NOMO-1 treated with dmso at 0.1 percent for 144 hours (cell line): ENCODE measurements at regions not wholly inside any gene's neighbourhood (a gene's known extent, or its start where the extent isn't known, plus 50 kb on each side); places are given as distances from the start of the nearest gene placed in this dataset.

Source experiments
- DNase-seq: peaks from one replicate; lab custom pipeline; 2025; ENCODE audit not compliant: unreplicated experiment; lab: John Stamatoyannopoulos, UW

GRCh38 chr10:130230036-130230435 is 93.8 kb downstream of the GLRX3 start:
- no peak for DNase-seq

DNA sequence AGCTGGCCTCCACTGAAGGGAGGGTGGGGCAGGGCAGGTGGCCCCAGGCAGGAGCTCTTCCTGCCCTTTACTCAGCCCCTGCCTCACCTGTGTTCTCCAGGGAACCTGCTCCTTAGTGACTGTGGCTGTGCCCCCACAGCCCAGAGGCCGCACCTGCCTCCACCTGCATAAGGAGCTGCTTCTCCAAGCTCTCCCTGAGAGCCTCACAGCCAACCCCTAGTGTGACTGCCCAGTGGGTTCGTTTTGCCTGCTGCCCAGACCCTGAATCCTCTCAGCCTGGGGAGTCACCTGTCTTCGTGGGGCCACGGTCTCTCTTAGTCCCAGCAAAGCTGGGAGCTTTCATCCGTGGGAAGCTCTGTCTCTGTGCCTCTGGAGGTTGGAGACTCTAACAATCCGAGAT is 94.4 kb downstream of the GLRX3 start:
- DNase-seq, result no peak

DNA sequence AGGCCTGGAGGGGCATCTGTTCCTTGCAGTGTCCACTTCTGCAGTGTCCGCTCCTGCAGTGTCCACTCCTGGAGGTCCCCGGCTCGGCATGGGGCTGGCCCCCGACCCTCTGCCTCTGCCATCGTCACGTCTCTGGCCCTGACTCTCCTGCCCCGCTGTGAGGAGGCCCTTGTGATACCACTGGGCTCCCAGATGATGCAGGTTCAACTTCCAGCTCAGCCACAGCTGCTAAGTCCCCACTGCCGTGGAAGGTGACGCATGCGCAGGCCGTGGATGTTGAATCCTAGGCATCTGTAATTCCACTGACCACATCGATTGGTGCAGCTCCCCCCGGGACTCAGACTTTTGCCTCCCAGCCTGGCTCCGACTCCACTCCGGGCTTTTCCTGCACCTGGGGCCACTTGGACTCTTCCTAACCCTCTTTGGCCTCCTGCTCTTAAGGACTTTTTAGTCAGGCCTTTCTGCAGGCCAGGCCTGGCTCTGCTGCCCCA is 95.1 kb downstream of the GLRX3 start:
- DNase-seq, result no peak

DNA sequence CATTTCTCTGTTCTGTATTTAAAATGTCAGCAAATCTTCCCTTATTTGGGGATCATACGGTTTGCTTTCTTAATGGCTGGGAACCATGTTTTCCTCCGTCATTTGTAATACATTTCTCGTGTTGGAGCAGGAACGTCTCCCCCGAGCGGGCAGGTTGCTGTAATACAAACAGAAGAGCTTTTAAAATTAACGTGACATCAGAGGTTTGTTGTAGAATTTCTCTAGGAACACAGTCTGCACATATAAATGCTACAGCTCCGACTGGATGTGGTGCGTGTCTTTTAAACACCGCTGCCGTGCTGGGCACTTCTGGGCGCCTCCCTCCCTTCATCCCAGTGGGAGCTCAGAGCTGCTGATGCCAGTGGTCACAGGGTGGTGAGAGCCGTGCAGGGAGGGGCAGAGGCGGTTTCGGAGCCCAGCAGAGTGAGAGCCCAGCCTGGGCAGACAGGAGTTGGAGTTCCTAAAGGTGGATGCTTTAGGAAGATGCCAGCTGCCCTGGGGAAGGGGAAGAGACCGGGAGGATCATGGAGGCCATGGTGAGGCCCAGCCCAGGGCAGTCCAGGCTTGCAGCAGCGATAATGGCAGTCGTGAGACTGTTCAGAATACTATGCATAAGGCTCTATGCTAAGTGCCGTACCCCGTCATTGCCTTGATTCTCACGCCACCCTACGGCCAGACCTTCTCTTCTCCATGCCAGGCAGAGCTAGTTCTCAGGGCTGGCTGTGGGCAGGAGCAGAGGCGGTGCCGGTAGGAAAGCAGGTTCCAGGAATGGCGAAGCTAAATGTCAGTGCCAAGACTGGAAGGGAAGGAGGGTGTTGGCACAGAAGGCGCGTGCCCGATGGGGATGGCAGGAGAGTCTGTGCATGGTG is 96.2 kb downstream of the GLRX3 start:
- no peak for DNase-seq

DNA sequence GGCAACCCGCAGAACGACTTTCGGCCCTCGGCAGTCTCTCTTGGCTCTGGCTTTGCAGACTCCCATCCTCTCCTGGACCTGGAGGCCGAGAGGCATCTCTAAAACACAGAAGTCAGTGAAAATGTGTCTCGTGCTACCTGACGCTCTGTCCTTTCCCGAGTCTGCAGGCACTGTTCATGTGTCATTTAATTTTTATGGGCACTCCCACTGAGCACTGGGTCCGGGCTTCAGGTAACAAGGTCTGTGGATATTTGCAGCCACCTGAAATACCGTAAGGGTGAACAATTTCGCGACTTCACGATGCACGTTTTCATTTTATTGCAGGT is 96.8 kb downstream of the GLRX3 start:
- DNase-seq, result no peak

DNA sequence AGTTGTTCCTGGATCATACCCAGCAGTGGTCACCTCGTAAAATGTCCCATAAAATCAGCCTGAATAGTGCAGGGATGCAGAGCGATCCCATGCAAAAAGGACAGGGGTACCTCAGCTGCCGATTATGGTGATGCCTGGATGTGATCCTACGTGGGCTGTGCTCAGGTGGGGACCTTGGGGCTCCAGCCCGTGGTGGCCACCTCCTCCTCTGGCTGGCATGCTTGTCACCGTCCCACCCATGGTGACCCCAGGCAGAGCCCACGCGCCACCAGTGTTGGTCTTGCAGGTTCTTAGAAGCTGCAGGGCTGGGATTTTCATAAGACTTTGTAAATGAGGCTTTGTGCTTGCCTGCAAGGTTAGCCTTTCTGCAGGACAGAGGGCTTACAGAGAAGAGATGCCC is 97.2 kb downstream of the GLRX3 start:
- DNase-seq, result no peak

DNA sequence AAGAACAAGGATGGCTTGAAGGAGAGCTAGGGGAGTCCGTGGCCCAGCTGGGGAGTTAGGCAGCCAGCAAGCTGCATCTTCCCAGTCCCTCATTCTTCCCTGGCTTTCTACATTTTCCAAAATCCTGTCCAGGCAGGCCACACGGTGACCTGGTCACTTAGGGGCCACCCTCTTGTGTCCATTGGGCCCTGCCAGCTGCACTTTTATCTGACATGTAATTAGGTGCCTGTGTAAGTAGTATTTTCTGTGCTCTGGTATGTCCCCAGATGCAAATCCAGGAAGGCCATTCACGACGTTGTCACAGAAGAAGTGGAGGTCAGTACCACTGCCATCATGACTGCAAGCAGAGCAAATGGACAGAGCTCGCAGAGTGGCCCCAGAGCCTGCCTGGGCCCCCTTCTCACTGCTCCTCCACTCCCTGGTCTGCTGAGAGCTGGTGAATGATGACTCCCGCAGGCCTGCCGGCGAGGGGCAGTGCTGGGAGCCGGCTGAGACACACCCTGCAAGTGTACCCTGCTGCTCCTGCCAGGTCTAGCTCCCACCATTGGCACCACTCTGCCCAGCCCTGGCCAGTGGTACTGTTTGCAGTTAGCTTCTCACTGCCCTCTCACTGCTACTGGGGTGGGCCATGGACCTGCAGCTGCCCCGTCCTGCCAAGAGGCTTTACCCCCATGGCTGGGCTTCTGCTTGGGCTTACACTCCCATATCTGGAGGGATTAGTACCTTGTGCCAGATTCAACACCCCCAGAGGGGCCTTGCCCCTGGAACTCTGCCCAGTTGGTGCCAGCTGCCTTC is 98.2 kb downstream of the GLRX3 start:
- DNase-seq, result no peak

DNA sequence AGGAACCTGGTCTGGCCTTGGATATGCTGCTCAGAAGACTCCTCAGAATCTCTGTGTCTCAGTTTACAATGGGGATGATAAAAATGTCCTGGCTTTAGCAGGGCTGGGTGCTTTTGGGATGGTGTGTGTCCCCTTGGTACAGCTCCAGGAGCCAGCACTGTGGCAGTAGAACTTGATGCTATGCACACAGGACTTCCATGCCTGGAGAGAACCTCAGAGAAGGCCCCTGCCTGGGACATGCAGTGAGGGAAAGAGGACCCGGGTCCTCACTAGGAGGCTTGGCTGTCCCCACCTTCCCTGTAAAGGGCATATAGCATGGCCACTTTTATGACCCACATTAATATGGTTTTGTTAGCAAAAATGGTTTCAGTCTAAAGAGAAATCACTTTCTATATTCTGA is 100.5 kb downstream of the GLRX3 start:
- DNase-seq, result no peak

- no peak for DNase-seq
These were observed 104.2 kb downstream of the GLRX3 start for GRCh38 chr10:130240409-130240808.

- no peak for DNase-seq
These were observed 106.3 kb downstream of the GLRX3 start for GRCh38 chr10:130242513-130242912.

DNA sequence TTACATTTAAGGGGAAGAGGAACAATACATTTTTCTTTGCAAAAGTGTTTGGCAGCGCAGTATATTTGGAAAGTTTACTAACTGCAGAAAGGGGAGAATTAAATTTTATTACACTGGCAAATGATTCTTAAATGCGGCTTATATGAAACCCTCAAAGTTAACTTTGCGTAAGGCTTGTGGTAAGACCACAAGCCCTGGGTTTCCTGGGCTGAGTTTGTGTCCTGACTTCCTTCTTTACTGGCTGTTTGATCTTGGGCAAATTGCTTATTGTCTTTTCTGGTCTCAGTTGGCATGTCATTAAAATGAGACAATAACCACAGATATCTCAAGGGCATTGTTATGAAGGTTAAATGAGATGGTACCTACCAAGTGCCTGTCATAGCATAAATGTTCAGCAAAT is 106.8 kb downstream of the GLRX3 start:
- DNase-seq, result peak; percentile 3

- no peak for DNase-seq
These were observed 108.1 kb downstream of the GLRX3 start for GRCh38 chr10:130244031-130244927.

DNA sequence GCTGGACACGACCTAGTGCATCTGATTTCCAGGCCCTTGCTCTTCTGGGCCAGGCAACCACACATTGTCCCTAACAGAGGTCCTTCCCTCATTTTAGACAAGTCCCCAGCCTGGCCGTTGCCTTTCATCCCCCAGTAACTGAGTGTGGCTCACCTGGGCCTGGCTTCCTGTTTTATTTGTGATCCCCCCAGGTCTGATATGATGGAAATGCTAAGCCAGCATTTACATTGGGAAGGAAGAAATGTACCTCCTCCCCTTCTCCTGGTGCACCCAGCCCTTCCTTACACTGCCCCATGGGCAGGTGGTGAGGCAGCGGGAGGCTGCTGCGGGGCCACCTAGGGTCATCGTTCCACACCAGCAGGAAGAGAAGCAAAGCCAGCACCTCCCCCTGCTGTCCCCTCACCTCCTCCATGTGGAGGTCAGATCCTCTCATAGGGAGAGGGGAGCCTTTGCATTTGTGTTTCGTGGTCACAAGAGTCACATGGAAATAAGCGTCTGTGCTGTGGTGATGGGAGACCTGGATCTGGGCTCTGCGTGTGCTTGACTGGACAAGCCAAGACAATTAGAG is 108.8 kb downstream of the GLRX3 start:
- no peak for DNase-seq

DNA sequence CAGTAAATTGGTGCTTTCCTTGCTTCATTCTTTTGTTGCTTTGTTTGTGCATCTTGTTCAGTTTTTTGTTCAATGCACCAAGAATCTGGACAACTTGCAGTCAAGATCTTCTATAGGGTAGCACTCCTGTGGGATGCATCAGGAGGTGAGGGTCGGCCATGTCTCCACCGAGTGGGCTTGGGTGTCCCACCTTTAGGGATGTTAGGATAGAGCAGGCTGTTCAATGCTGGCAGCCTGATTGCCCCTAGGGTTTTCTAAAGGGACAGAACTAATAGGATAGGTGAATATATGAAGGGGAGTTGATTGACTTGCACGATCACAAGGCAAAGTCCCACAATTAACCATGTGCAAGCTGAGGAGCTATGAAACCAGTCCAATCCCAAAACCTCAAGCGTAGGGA is 109.9 kb downstream of the GLRX3 start:
- DNase-seq, result no peak

DNA sequence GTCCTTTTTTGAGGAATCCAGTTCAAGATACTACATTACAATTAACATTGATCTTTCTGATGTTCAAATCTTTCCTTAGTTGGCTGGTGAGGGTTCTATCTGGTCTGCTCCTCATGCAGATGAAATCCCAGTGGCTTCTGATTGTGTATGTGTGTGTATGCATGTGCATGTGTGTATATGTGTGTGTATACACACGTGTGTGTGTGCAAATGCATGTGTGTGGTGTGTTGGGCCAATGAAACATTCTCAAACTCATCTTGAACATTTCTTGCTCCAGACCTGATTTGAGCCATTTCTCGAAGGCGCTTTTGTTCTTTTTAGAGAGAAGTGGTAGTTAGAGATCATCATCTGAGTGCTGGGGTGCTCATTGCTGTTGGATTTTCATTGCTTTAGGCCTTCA is 113.9 kb downstream of the GLRX3 start:
- DNase-seq, result no peak

- no peak for DNase-seq
These were observed 115.6 kb downstream of the GLRX3 start for GRCh38 chr10:130251766-130252165.

DNA sequence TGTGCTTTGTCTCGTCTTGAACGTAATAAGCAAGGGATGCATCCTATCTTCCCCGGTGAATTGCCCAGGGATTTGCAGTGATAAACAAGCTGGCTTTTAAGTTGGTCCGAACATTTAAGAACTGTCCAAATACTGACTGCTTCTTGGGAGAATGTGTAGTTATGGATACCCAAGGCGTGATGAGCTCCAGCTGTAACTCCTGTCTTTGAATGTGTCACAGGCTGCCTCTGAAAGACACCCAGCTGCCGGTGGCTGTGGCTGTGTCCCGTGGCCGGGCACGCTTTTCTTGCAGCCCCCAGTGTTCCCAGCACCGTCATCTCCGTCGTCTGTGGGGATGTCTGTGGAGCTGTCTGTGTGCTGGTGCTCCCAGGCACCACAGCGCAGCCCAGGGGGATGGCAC is 118.1 kb downstream of the GLRX3 start:
- DNase-seq, result no peak

DNA sequence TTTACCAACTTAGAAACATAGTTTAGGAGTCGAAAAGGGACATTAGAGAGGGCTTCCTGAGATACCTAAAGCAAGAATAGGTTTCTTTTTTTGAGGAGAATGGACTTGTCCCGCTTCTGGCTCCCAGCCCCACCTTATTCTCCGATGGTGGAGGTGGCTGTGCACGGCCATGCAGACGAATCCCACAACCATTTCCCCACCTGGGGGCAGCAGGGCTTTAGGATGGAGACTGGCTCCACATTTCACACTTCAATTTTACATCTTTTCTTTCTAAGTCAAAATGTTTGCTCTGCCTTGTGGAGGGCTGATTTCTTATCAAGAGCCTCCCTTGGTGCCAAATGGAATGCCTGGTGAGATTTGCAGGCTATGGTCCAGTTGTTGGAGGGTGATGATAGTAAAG is 118.5 kb downstream of the GLRX3 start:
- DNase-seq, result no peak

DNA sequence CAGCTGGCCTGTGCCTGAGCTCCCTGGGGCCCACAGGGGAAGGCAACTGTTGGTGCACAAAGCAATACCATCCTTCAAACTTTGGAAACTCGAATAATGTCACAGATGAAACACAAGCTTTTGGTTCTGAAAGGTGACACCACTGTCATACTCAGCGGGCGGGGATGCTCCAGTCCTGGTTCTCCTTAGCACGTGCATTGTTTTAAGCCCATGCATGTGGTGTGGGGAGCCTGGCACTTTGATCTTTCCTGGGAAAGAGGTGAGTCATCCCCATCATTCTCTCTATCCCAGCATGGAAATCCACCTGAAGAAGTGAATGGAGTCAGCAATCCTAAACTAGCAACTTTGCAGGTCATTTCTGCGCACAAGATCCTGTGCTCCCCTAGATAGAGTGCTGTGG is 119.6 kb downstream of the GLRX3 start:
- no peak for DNase-seq

- no peak for DNase-seq
These were observed 121.7 kb downstream of the GLRX3 start for GRCh38 chr10:130257897-130258296.

GRCh38 chr10:130259380-130259779 is 123.2 kb downstream of the GLRX3 start:
- DNase-seq, result no peak
